ENCODE measurements at regions not wholly inside any gene's neighbourhood (a gene's known extent, or its start where the extent isn't known, plus 50 kb on each side); places are given as distances from the start of the nearest gene placed in this dataset.

DNA sequence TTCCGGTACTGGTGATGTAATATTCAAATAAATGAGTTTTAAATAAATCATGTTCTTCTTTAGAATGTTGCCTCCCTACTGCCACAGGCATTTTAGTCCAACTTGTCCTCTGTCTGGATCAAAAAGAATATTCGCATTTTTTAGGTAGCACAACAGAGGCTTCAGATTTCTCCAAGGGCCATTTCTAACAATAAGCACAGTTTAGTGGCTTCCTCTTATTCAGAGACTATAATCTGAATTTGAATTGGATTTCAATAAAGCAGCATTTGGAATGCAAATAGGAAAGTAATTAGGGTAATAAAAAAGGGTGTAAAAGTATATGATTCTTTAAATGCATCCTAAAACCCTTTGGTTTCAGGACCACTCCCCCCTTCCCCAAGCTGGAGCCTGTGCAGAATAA, 167.9 kb upstream of the GLRA2 start:
- no peak for ATAC-seq
- TF ChIP-seq ZNF565 (CRISPR knock-in tag; conservative IDR thresholded peaks at IDR 0.05; ENCODE audit: low read depth), result no peak

DNA sequence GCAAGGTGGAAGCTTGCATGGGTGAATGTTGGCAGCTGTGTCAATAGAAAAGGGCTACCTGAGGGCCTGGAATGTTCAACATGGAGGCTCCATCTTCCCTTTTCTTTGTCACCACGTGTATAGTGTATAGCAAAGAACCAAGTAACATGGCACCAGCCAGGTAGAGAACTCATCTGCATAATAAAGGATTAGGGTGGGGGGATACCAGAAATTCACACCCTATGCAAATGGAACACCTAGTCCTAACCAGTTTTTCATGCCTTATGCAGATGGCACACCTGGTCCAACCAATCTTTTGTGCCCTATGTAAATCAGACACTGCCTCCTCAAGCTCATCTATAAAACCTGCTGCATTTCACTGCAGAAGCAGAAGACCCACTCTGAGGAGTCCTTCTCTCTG, 169.6 kb upstream of the GLRA2 start:
- no peak for TF ChIP-seq TCF4 (CRISPR knock-in tag; IDR thresholded peaks at IDR 0.05; ENCODE audit: borderline replicate concordance)
- TF ChIP-seq ZC3H10 (CRISPR knock-in tag; IDR thresholded peaks at IDR 0.05), result no peak
- no peak for TF ChIP-seq ESRRG (CRISPR knock-in tag; IDR thresholded peaks at IDR 0.05)
- no peak for TF ChIP-seq ZFP30 (CRISPR knock-in tag; IDR thresholded peaks at IDR 0.05)
- TF ChIP-seq CSDC2 (CRISPR knock-in tag; IDR thresholded peaks at IDR 0.05), result no peak
- TF ChIP-seq TOX (CRISPR knock-in tag; IDR thresholded peaks at IDR 0.05; ENCODE audit: borderline replicate concordance), result no peak
- TF ChIP-seq GLIS3 (CRISPR knock-in tag; IDR thresholded peaks at IDR 0.05), result no peak
- no peak for TF ChIP-seq OSR1 (CRISPR knock-in tag; IDR thresholded peaks at IDR 0.05)
- TF ChIP-seq SNAI2 (CRISPR knock-in tag; IDR thresholded peaks at IDR 0.05), result no peak
- TF ChIP-seq, protein P1, sequence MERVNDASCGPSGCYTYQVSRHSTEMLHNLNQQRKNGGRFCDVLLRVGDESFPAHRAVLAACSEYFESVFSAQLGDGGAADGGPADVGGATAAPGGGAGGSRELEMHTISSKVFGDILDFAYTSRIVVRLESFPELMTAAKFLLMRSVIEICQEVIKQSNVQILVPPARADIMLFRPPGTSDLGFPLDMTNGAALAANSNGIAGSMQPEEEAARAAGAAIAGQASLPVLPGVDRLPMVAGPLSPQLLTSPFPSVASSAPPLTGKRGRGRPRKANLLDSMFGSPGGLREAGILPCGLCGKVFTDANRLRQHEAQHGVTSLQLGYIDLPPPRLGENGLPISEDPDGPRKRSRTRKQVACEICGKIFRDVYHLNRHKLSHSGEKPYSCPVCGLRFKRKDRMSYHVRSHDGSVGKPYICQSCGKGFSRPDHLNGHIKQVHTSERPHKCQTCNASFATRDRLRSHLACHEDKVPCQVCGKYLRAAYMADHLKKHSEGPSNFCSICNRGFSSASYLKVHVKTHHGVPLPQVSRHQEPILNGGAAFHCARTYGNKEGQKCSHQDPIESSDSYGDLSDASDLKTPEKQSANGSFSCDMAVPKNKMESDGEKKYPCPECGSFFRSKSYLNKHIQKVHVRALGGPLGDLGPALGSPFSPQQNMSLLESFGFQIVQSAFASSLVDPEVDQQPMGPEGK (CRISPR knock-in tag; IDR thresholded peaks at IDR 0.05; ENCODE audit: borderline replicate concordance), result no peak
- TF ChIP-seq, protein P2, sequence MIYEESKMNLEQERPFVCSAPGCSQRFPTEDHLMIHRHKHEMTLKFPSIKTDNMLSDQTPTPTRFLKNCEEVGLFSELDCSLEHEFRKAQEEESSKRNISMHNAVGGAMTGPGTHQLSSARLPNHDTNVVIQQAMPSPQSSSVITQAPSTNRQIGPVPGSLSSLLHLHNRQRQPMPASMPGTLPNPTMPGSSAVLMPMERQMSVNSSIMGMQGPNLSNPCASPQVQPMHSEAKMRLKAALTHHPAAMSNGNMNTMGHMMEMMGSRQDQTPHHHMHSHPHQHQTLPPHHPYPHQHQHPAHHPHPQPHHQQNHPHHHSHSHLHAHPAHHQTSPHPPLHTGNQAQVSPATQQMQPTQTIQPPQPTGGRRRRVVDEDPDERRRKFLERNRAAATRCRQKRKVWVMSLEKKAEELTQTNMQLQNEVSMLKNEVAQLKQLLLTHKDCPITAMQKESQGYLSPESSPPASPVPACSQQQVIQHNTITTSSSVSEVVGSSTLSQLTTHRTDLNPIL (CRISPR knock-in tag; IDR thresholded peaks at IDR 0.05; ENCODE audit: low read depth), result no peak
- TF ChIP-seq BACH2 (CRISPR knock-in tag; IDR thresholded peaks at IDR 0.05; ENCODE audit: borderline replicate concordance), result no peak
- no peak for TF ChIP-seq ZNF565 (CRISPR knock-in tag; conservative IDR thresholded peaks at IDR 0.05; ENCODE audit: low read depth)
- TF ChIP-seq ZFP3 (CRISPR knock-in tag; IDR thresholded peaks at IDR 0.05), result no peak
- TF ChIP-seq, protein P3, sequence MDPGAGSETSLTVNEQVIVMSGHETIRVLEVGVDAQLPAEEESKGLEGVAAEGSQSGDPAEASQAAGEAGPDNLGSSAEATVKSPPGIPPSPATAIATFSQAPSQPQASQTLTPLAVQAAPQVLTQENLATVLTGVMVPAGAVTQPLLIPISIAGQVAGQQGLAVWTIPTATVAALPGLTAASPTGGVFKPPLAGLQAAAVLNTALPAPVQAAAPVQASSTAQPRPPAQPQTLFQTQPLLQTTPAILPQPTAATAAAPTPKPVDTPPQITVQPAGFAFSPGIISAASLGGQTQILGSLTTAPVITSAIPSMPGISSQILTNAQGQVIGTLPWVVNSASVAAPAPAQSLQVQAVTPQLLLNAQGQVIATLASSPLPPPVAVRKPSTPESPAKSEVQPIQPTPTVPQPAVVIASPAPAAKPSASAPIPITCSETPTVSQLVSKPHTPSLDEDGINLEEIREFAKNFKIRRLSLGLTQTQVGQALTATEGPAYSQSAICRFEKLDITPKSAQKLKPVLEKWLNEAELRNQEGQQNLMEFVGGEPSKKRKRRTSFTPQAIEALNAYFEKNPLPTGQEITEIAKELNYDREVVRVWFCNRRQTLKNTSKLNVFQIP (CRISPR knock-in tag; IDR thresholded peaks at IDR 0.05; ENCODE audit: borderline replicate concordance, low read depth), result no peak
- TF ChIP-seq ARNTL (CRISPR knock-in tag; IDR thresholded peaks at IDR 0.05; ENCODE audit: borderline replicate concordance, low read depth), result no peak
- no peak for ATAC-seq

DNA sequence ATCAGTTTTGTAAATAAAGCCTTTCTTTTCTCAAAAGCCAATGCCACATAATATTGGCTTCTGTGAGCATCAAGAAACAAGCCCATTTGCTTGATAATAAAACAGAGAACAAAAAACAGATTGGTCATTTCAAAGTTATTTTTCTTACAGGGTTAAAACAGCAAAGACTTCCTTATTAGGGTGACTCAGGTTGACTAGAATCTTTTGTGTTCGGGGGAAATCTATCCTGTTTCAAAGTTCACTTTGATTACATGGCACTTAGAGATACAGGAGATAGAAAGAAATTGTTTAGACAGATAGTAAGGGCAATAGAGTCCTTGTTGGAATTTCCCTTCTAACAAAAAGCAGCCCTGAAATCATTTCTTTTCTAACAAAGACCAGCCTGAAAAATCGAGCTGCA, 170.0 kb upstream of the GLRA2 start:
- TF ChIP-seq TCF4 (CRISPR knock-in tag; IDR thresholded peaks at IDR 0.05; ENCODE audit: borderline replicate concordance) (no peak), ZNF8 (CRISPR knock-in tag; IDR thresholded peaks at IDR 0.05) (no peak), PPARA (CRISPR knock-in tag; IDR thresholded peaks at IDR 0.05; ENCODE audit: borderline replicate concordance) (no peak), ZNF70 (CRISPR knock-in tag; IDR thresholded peaks at IDR 0.05) (no peak), ZNF565 (CRISPR knock-in tag; conservative IDR thresholded peaks at IDR 0.05; ENCODE audit: low read depth) (no peak), RARB (CRISPR knock-in tag; IDR thresholded peaks at IDR 0.05) (no peak)
- TF ChIP-seq, protein P4, sequence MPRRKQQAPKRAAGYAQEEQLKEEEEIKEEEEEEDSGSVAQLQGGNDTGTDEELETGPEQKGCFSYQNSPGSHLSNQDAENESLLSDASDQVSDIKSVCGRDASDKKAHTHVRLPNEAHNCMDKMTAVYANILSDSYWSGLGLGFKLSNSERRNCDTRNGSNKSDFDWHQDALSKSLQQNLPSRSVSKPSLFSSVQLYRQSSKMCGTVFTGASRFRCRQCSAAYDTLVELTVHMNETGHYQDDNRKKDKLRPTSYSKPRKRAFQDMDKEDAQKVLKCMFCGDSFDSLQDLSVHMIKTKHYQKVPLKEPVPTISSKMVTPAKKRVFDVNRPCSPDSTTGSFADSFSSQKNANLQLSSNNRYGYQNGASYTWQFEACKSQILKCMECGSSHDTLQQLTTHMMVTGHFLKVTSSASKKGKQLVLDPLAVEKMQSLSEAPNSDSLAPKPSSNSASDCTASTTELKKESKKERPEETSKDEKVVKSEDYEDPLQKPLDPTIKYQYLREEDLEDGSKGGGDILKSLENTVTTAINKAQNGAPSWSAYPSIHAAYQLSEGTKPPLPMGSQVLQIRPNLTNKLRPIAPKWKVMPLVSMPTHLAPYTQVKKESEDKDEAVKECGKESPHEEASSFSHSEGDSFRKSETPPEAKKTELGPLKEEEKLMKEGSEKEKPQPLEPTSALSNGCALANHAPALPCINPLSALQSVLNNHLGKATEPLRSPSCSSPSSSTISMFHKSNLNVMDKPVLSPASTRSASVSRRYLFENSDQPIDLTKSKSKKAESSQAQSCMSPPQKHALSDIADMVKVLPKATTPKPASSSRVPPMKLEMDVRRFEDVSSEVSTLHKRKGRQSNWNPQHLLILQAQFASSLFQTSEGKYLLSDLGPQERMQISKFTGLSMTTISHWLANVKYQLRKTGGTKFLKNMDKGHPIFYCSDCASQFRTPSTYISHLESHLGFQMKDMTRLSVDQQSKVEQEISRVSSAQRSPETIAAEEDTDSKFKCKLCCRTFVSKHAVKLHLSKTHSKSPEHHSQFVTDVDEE (CRISPR knock-in tag; IDR thresholded peaks at IDR 0.05), result no peak
- TF ChIP-seq, protein P1 (CRISPR knock-in tag; IDR thresholded peaks at IDR 0.05; ENCODE audit: borderline replicate concordance), result no peak
- TF ChIP-seq, protein P3 (CRISPR knock-in tag; IDR thresholded peaks at IDR 0.05; ENCODE audit: borderline replicate concordance, low read depth), result no peak

More for the DNA sequence above, 170.0 kb upstream of the GLRA2 start:
- ATAC-seq, result no peak
